Activated naive CD4-positive, alpha-beta T cell treated with anti-CD3 and anti-CD28 coated beads for 36 hours (primary cell): ENCODE measurements at regions not wholly inside any gene's neighbourhood (a gene's known extent, or its start where the extent isn't known, plus 50 kb on each side); places are given as distances from the start of the nearest gene placed in this dataset.
"Not testable (repeated sequence)": the region's sequence is repeated elsewhere in the genome, so short reads cannot be mapped to it uniquely, and the experiment has no call there.

Experiments
- CTCF ChIA-PET: fragments of 350-600 bp; sonication (Branson Sonifier 250); formaldehyde crosslinking; loops from one replicate; lab custom pipeline; 2021; ENCODE audit warnings: antibody characterized with exemption; lab: Charles Lee
- DNase-seq: peaks from one replicate; pipeline ENCODE4 v3.0.0-alpha.2; 2020
- H3K27ac Mint-ChIP-seq: one replicate; pipeline ENCODE4 v1.8.0; 2021; ENCODE audit warnings: mild to moderate bottlenecking, mixed read lengths
- H3K27me3 Mint-ChIP-seq: one replicate; pipeline ENCODE4 v1.8.0; 2021; ENCODE audit warnings: low read depth, mixed read lengths
- H3K36me3 Mint-ChIP-seq: one replicate; pipeline ENCODE4 v1.8.0; 2021; ENCODE audit warnings: low read depth, mixed read lengths
- H3K4me1 Mint-ChIP-seq: one replicate; pipeline ENCODE4 v1.8.0; 2021; ENCODE audit warnings: low read depth, mixed read lengths
- H3K4me3 Mint-ChIP-seq: one replicate; pipeline ENCODE4 v1.8.0; 2021; ENCODE audit warnings: mild to moderate bottlenecking, moderate library complexity, mixed read lengths
- H3K9me3 Mint-ChIP-seq: one replicate; pipeline ENCODE4 v1.8.0; 2021; ENCODE audit warnings: mixed read lengths
- intact Hi-C: fragments of 100-400 bp; cut with micrococcal nuclease; formaldehyde crosslinking; loops from one replicate; pipeline ENCODE4 v1.15.1; 2023

- CTCF ChIA-PET: no interaction called here
- no peak overlapping the region for H3K4me3 Mint-ChIP-seq
Measured at GRCh38 chr9:74404620-74405019, 92.5 kb upstream of the RORB start.

GRCh38 chr9:74407166-74407565, 90.0 kb upstream of the RORB start:
- Mint-ChIP-seq H3K4me1 (no peaks in the 10 kb centered on the region), H3K27me3 (no peaks in the 10 kb centered on the region), H3K9me3 (peaks cover 13% of the 10 kb centered on the region), H3K4me3 (no peak overlapping the region), H3K36me3 (no peaks in the 10 kb centered on the region), H3K27ac (no peak overlapping the region)
- intact Hi-C loops: no loop called here
- CTCF ChIA-PET: no interaction called here
- DNase-seq: no peak

More at GRCh38 chr9:74404620-74405019, 92.5 kb upstream of the RORB start:
- no peak overlapping the region for H3K27ac Mint-ChIP-seq
- intact Hi-C loops: no loop called here
- no peaks in the 10 kb centered on the region for H3K36me3 Mint-ChIP-seq
- H3K9me3 Mint-ChIP-seq: peaks cover 13% of the 10 kb centered on the region
- DNase-seq: no peak
- H3K4me1 Mint-ChIP-seq: no peaks in the 10 kb centered on the region
- H3K27me3 Mint-ChIP-seq: no peaks in the 10 kb centered on the region

GRCh38 chr9:74412236-74412979, 84.7 kb upstream of the RORB start:
- Mint-ChIP-seq H3K4me3 (no peak overlapping the region), H3K27ac (no peak overlapping the region), H3K27me3 (no peaks in the 10 kb centered on the region), H3K9me3 (peaks cover 5% of the 10 kb centered on the region), H3K4me1 (no peaks in the 10 kb centered on the region), H3K36me3 (no peaks in the 10 kb centered on the region)
- intact Hi-C loops: no loop called here
- DNase-seq: no peak
- CTCF ChIA-PET: no interaction called here

- peaks cover 5% of the 10 kb centered on the region for H3K9me3 Mint-ChIP-seq
- intact Hi-C loops: no loop called here
- CTCF ChIA-PET: no interaction called here
- no peak for DNase-seq
- H3K27me3 Mint-ChIP-seq: no peaks in the 10 kb centered on the region
- no peak overlapping the region for H3K4me3 Mint-ChIP-seq
- H3K36me3 Mint-ChIP-seq: no peaks in the 10 kb centered on the region
- H3K4me1 Mint-ChIP-seq: no peaks in the 10 kb centered on the region
- no peak overlapping the region for H3K27ac Mint-ChIP-seq
Measured at GRCh38 chr9:74413876-74414275, 83.3 kb upstream of the RORB start.

GRCh38 chr9:74414325-74414724, 82.8 kb upstream of the RORB start:
- H3K27me3 Mint-ChIP-seq: no peaks in the 10 kb centered on the region

GRCh38 chr9:74415995-74416394, 81.1 kb upstream of the RORB start:
- no peak overlapping the region for H3K4me3 Mint-ChIP-seq
- H3K9me3 Mint-ChIP-seq: peaks cover 5% of the 10 kb centered on the region
- H3K4me1 Mint-ChIP-seq: no peaks in the 10 kb centered on the region
- intact Hi-C loops: no loop called here
- no peak for DNase-seq
- CTCF ChIA-PET: no interaction called here
- H3K36me3 Mint-ChIP-seq: no peaks in the 10 kb centered on the region
- H3K27ac Mint-ChIP-seq: no peak overlapping the region
- no peaks in the 10 kb centered on the region for H3K27me3 Mint-ChIP-seq

More at GRCh38 chr9:74414325-74414724, 82.8 kb upstream of the RORB start:
- CTCF ChIA-PET: no interaction called here
- Mint-ChIP-seq H3K9me3 (peaks cover 5% of the 10 kb centered on the region), H3K36me3 (no peaks in the 10 kb centered on the region), H3K4me1 (no peaks in the 10 kb centered on the region), H3K27ac (no peak overlapping the region), H3K4me3 (no peak overlapping the region)
- no peak for DNase-seq
- intact Hi-C loops: no loop called here

GRCh38 chr9:74424488-74424887, 72.6 kb upstream of the RORB start:
- H3K4me1 Mint-ChIP-seq, H3K27me3 Mint-ChIP-seq, H3K9me3 Mint-ChIP-seq, H3K4me3 Mint-ChIP-seq, CTCF ChIA-PET, DNase-seq, H3K36me3 Mint-ChIP-seq, intact Hi-C loops, H3K27ac Mint-ChIP-seq: not testable (repeated sequence)

GRCh38 chr9:74431467-74431866, 65.7 kb upstream of the RORB start:
- H3K9me3 Mint-ChIP-seq: no peaks in the 10 kb centered on the region
- CTCF ChIA-PET: no interaction called here
- DNase-seq: no peak
- intact Hi-C loops: no loop called here
- H3K27ac Mint-ChIP-seq: no peak overlapping the region
- H3K36me3 Mint-ChIP-seq: no peaks in the 10 kb centered on the region
- no peaks in the 10 kb centered on the region for H3K4me1 Mint-ChIP-seq
- no peak overlapping the region for H3K4me3 Mint-ChIP-seq
- H3K27me3 Mint-ChIP-seq: no peaks in the 10 kb centered on the region

GRCh38 chr9:74443036-74443750, 53.9 kb upstream of the RORB start:
- CTCF ChIA-PET: no interaction called here
- intact Hi-C loops: loop anchor here (10.0 kb wide), 1 partner anchor 48 kb away; no protein-coding TSS in a partner anchor

GRCh38 chr9:74444369-74444768, 52.8 kb upstream of the RORB start:
- H3K27me3 Mint-ChIP-seq: no peaks in the 10 kb centered on the region
- H3K4me3 Mint-ChIP-seq: no peak overlapping the region
- CTCF ChIA-PET: no interaction called here
- no peaks in the 10 kb centered on the region for H3K4me1 Mint-ChIP-seq
- H3K36me3 Mint-ChIP-seq: no peaks in the 10 kb centered on the region
- no peaks in the 10 kb centered on the region for H3K9me3 Mint-ChIP-seq
- intact Hi-C loops: loop anchor here (10.0 kb wide), 1 partner anchor 50 kb away; no protein-coding TSS in a partner anchor
- DNase-seq: no peak
- H3K27ac Mint-ChIP-seq: no peak overlapping the region

More at GRCh38 chr9:74443036-74443750, 53.9 kb upstream of the RORB start:
- no peak for DNase-seq
- no peaks in the 10 kb centered on the region for H3K9me3 Mint-ChIP-seq
- H3K4me3 Mint-ChIP-seq: no peak overlapping the region
- H3K27ac Mint-ChIP-seq: no peak overlapping the region
- no peaks in the 10 kb centered on the region for H3K4me1 Mint-ChIP-seq
- H3K36me3 Mint-ChIP-seq: no peaks in the 10 kb centered on the region
- no peaks in the 10 kb centered on the region for H3K27me3 Mint-ChIP-seq
